Sigmoid colon (tissue), 4 donors: ENCODE measurements at regions not wholly inside any gene's neighbourhood (a gene's known extent, or its start where the extent isn't known, plus 50 kb on each side); places are given as distances from the start of the nearest gene placed in this dataset.

ENCODE experiments used
- CTCF ChIP-seq, 4 experiments: fragments of 450-650 bp in 3 of 4; fragments of 200-600 bp in 1 of 4; IDR thresholded peaks; one replicate each; pipeline ENCODE4 v1.5.1; 2016 to 2019; ENCODE audit warnings: antibody characterized with exemption in 4 of 4, mild to moderate bottlenecking in 3 of 4, moderate library complexity in 2 of 4
- EP300 ChIP-seq, 4 donors: sonication (generic); formaldehyde crosslinking; IDR thresholded peaks; one replicate each; pipeline ENCODE4 v1.6.1; 2017; ENCODE audit warnings: antibody characterized with exemption in 4 of 4
- POLR2A ChIP-seq, 2 donors: fragments of 450-650 bp; IDR thresholded peaks; one replicate each; pipeline ENCODE4 v1.6.1; 2016; ENCODE audit warnings: antibody characterized with exemption in 2 of 2, mild to moderate bottlenecking in 2 of 2, moderate library complexity in 2 of 2
- POLR2AphosphoS5 ChIP-seq, 4 donors: sonication (generic); formaldehyde crosslinking; IDR thresholded peaks; one replicate each; pipeline ENCODE4 v1.6.1; 2017; ENCODE audit warnings: antibody characterized with exemption in 4 of 4

- TF ChIP-seq POLR2A (IDR thresholded peaks at IDR 0.05) (no peak), CTCF (IDR thresholded peaks at IDR 0.05) (no peak), POLR2AphosphoS5 (IDR thresholded peaks at IDR 0.05) (no peak), EP300 (IDR thresholded peaks at IDR 0.05) (no peak)
Observed at GRCh38 chrX:65392284-65392683, 142.3 kb downstream of the LAS1L start.
